ENCODE measurements at regions not wholly inside any gene's neighbourhood (a gene's known extent, or its start where the extent isn't known, plus 50 kb on each side); places are given as distances from the start of the nearest gene placed in this dataset.
"Not testable (repeated sequence)": the region's sequence is repeated elsewhere in the genome, so short reads cannot be mapped to it uniquely, and the experiment has no call there.

DNA sequence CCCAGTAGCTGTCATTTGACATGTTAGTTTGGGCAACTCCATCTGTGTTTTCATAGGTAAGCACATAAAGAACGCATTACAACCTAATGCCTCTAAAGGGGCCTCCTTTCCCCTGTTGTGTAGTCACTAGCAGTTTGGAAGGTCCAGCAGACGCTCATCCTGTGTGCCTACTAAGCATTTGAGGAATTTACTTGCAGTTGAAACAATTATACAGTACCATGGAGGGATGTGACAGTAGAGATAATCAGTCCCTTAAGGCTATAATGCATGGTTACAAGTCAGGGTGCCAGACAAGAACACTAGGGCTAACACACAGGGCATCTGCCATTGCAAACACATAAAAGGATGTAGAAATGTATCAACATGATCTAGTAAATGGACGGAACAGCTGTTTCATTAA is 138.3 kb downstream of the PCDH10 start (continued):
- TF ChIP-seq, protein P1, sequence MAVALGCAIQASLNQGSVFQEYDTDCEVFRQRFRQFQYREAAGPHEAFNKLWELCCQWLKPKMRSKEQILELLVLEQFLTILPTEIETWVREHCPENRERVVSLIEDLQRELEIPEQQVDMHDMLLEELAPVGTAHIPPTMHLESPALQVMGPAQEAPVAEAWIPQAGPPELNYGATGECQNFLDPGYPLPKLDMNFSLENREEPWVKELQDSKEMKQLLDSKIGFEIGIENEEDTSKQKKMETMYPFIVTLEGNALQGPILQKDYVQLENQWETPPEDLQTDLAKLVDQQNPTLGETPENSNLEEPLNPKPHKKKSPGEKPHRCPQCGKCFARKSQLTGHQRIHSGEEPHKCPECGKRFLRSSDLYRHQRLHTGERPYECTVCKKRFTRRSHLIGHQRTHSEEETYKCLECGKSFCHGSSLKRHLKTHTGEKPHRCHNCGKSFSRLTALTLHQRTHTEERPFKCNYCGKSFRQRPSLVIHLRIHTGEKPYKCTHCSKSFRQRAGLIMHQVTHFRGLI (tag by site-specific recombination; IDR thresholded peaks at IDR 0.05), result no peak
- TF ChIP-seq ZNF302 (tag by site-specific recombination; IDR thresholded peaks at IDR 0.05; ENCODE audit: low read depth) (no peak), ZNF423 (tag by site-specific recombination; IDR thresholded peaks at IDR 0.05) (no peak), ZNF654 (tag by site-specific recombination; IDR thresholded peaks at IDR 0.05; ENCODE audit: low read depth) (no peak), ZNF366 (tag by site-specific recombination; conservative IDR thresholded peaks at IDR 0.05) (no peak)

DNA sequence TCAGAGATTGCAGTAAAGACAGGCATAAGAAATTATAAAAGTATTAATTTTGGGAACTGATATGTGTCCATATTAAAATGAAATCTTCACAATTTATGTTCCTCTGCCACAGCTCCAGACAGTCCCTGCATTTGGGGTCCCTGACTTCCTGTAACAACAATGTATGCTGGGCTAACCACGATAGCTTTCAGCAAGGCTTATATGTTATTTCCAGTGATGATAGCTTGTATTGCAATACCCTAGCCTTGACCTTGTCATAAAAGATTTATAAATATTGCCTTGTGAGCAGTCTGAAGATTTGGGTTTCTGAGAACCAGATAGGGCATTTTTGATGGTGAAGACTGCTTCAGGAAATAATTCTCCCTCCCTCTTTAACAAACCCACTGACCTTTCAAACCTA is 129.5 kb downstream of the PCDH10 start:
- TF ChIP-seq, protein P2, sequence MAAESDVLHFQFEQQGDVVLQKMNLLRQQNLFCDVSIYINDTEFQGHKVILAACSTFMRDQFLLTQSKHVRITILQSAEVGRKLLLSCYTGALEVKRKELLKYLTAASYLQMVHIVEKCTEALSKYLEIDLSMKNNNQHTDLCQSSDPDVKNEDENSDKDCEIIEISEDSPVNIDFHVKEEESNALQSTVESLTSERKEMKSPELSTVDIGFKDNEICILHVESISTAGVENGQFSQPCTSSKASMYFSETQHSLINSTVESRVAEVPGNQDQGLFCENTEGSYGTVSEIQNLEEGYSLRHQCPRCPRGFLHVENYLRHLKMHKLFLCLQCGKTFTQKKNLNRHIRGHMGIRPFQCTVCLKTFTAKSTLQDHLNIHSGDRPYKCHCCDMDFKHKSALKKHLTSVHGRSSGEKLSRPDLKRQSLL (tag by site-specific recombination; IDR thresholded peaks at IDR 0.05), result no peak
- TF ChIP-seq, protein P3, sequence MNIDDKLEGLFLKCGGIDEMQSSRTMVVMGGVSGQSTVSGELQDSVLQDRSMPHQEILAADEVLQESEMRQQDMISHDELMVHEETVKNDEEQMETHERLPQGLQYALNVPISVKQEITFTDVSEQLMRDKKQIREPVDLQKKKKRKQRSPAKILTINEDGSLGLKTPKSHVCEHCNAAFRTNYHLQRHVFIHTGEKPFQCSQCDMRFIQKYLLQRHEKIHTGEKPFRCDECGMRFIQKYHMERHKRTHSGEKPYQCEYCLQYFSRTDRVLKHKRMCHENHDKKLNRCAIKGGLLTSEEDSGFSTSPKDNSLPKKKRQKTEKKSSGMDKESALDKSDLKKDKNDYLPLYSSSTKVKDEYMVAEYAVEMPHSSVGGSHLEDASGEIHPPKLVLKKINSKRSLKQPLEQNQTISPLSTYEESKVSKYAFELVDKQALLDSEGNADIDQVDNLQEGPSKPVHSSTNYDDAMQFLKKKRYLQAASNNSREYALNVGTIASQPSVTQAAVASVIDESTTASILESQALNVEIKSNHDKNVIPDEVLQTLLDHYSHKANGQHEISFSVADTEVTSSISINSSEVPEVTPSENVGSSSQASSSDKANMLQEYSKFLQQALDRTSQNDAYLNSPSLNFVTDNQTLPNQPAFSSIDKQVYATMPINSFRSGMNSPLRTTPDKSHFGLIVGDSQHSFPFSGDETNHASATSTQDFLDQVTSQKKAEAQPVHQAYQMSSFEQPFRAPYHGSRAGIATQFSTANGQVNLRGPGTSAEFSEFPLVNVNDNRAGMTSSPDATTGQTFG (tag by site-specific recombination; IDR thresholded peaks at IDR 0.05; ENCODE audit: borderline replicate concordance), result no peak
- TF ChIP-seq TRIM28 (IDR thresholded peaks at IDR 0.05; ENCODE audit: borderline replicate concordance, low read length) (no peak), ZNF302 (tag by site-specific recombination; IDR thresholded peaks at IDR 0.05; ENCODE audit: low read depth) (no peak), ZBTB20 (tag by site-specific recombination; IDR thresholded peaks at IDR 0.05) (no peak), ZNF549 (tag by site-specific recombination; IDR thresholded peaks at IDR 0.05) (no peak), ZFP69B (tag by site-specific recombination; IDR thresholded peaks at IDR 0.05) (no peak)
- POLR2A ChIA-PET, result no interaction called here
- H3K4me3 ChIP-seq (ENCODE audit: low read depth, low read length), result no peak overlapping the region
- no peaks in the 10 kb centered on the region for H3K4me1 ChIP-seq (ENCODE audit: control insufficient read depth, insufficient read depth, low read length)
- H3K36me3 ChIP-seq (ENCODE audit: control insufficient read depth in 2 of 2, insufficient read depth in 1 of 2, low read length in 2 of 2), result no peaks in the 10 kb centered on the region
- no peak overlapping the region for H3K27ac ChIP-seq (ENCODE audit: extremely low read depth, low read depth, low read length)
- no peaks in the 10 kb centered on the region for H3K9me3 ChIP-seq (ENCODE audit: control insufficient read depth, insufficient read depth, low read depth, low read length)
- CTCF ChIA-PET, result no interaction called here

DNA sequence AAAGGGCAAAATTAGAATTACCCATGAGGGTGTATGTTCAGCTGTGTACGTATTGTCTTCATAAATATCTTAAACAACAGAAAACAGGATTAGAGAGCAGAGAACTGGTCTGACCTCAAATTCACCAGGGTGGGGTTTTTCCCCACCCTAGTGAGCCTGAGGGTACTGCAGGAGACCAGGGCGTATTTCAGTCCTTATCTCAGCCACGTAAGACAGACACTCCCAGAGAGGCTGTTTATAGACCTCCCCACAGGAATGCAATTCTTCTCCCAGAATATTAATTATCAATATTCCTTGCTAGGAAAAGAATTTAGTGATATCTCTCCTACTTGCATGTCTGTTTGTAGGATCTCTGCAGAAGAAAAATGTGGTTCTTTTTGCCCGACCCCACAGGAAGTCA is 128.8 kb downstream of the PCDH10 start:
- H3K9me3 ChIP-seq (ENCODE audit: control insufficient read depth, insufficient read depth, low read depth, low read length); H3K36me3 ChIP-seq (ENCODE audit: control insufficient read depth in 2 of 2, insufficient read depth in 1 of 2, low read length in 2 of 2); H3K27ac ChIP-seq (ENCODE audit: extremely low read depth, low read depth, low read length); POLR2A ChIA-PET; H3K4me1 ChIP-seq (ENCODE audit: control insufficient read depth, insufficient read depth, low read length); H3K4me3 ChIP-seq (ENCODE audit: low read depth, low read length): not testable (repeated sequence)
- TF ChIP-seq SETDB1 (IDR thresholded peaks at IDR 0.05; ENCODE audit: insufficient read length, low read length), result peak; percentile 51
- CTCF ChIA-PET, result interaction anchor here (0.7 kb wide), 1 partner anchor 685 kb away, joined by 4 read pairs; no protein-coding TSS in a partner anchor

DNA sequence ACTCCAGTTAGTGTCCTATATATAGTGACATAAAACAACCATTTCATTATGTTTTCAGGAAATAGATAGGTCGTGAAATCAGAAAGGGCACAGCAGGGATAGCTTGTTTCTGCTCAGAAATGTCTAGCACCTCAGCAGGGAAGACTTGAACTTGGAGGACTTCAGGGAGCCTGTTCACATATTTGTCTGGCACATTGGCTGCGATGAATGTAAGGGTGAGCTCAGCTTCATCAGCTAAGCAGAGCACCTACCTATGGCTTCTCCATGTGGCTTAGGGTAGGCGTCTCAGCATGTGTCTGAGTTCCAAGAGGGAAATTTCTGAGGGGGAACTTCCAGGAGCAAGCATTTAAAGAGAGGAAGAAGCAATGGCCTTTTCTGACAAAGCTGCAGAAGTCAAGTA is 126.2 kb downstream of the PCDH10 start:
- TF ChIP-seq ZFP37 (tag by site-specific recombination; IDR thresholded peaks at IDR 0.05), result no peak
- TF ChIP-seq ZNF560 (tag by site-specific recombination; IDR thresholded peaks at IDR 0.05; ENCODE audit: borderline replicate concordance), result no peak
- TF ChIP-seq PRDM1 (tag by site-specific recombination; IDR thresholded peaks at IDR 0.05), result no peak
- Histone ChIP-seq H3K9me3 (ENCODE audit: control insufficient read depth, insufficient read depth, low read depth, low read length) (no peaks in the 10 kb centered on the region), H3K4me3 (ENCODE audit: low read depth, low read length) (no peak overlapping the region), H3K36me3 (ENCODE audit: control insufficient read depth in 2 of 2, insufficient read depth in 1 of 2, low read length in 2 of 2) (no peaks in the 10 kb centered on the region), H3K4me1 (ENCODE audit: control insufficient read depth, insufficient read depth, low read length) (no peaks in the 10 kb centered on the region), H3K27ac (ENCODE audit: extremely low read depth, low read depth, low read length) (no peak overlapping the region)
- CTCF ChIA-PET, result no interaction called here
- POLR2A ChIA-PET, result no interaction called here
